ENCODE measurements at regions not wholly inside any gene's neighbourhood (a gene's known extent, or its start where the extent isn't known, plus 50 kb on each side); places are given as distances from the start of the nearest gene placed in this dataset.

GRCh38 chr7:81268551-81268950 lies 349.7 kb upstream of the SEMA3C start:
- TF ChIP-seq POLR2A (IDR thresholded peaks at IDR 0.05; ENCODE audit: low read depth, low read length) = no peak
- no peak for TF ChIP-seq POLR2AphosphoS5 (IDR thresholded peaks at IDR 0.05; ENCODE audit: low read depth, low read length)
- no peak for TF ChIP-seq TAF1 (IDR thresholded peaks at IDR 0.05; ENCODE audit: low read depth, low read length)
- no peak for TF ChIP-seq SPI1 (IDR thresholded peaks at IDR 0.05; ENCODE audit: low read depth, low read length)
